ENCODE measurements at regions not wholly inside any gene's neighbourhood (a gene's known extent, or its start where the extent isn't known, plus 50 kb on each side); places are given as distances from the start of the nearest gene placed in this dataset.
"Not testable (repeated sequence)": the region's sequence is repeated elsewhere in the genome, so short reads cannot be mapped to it uniquely, and the experiment has no call there.

- H3K36me3 ChIP-seq (ENCODE audit: control insufficient read depth in 1 of 2, insufficient read depth in 2 of 2, low read length in 2 of 2); H2AFZ ChIP-seq (ENCODE audit: low read depth, low read length, poor library complexity, severe bottlenecking); H4K20me1 ChIP-seq (ENCODE audit: insufficient read depth); H3K9me3 ChIP-seq (ENCODE audit: control insufficient read depth in 1 of 2, insufficient read depth in 1 of 2, low read depth in 1 of 2, low read length in 2 of 2); H3K79me2 ChIP-seq (ENCODE audit: insufficient read depth, low read length); H3K9me2 ChIP-seq (ENCODE audit: insufficient read depth); DNase-seq (ENCODE audit: low read depth, low spot score); H3K4me2 ChIP-seq (ENCODE audit: low read length); H3K9ac ChIP-seq (ENCODE audit: low read length); H3K27ac ChIP-seq (ENCODE audit: low read depth, low read length); H3K27me3 ChIP-seq (ENCODE audit: insufficient read depth, low read length); RAD21 ChIA-PET (ENCODE audit: low non-redundant PET in 1 of 2, low total read pairs in 2 of 2, uncharacterized antibody in 2 of 2, unreplicated experiment in 2 of 2); ATAC-seq; CTCF ChIA-PET; POLR2A ChIA-PET; H3K4me3 ChIP-seq (replicated peaks in 1 of 2; ENCODE audit: low read depth in 1 of 2, low read length in 2 of 2); H3K4me1 ChIP-seq (ENCODE audit: control insufficient read depth in 1 of 2, insufficient read depth in 2 of 2, low read length in 2 of 2); BruUV-seq (replicated peaks): not testable (repeated sequence)
- intact Hi-C loops (cut with micrococcal nuclease): loop anchor here (2.0 kb wide), 1 partner anchor 160 kb away; no protein-coding TSS in a partner anchor
Observed at GRCh38 chr5:43824325-43824964, 221.5 kb downstream of the NNT start.

GRCh38 chr5:43818394-43818793 lies 215.4 kb downstream of the NNT start:
- DNase-seq (ENCODE audit: low read depth, low spot score); POLR2A ChIA-PET; H3K79me2 ChIP-seq (ENCODE audit: insufficient read depth, low read length); H3K9ac ChIP-seq (ENCODE audit: low read length); H3K27me3 ChIP-seq (ENCODE audit: insufficient read depth, low read length); H3K9me3 ChIP-seq (ENCODE audit: control insufficient read depth in 1 of 2, insufficient read depth in 1 of 2, low read depth in 1 of 2, low read length in 2 of 2); H3K9me2 ChIP-seq (ENCODE audit: insufficient read depth); H3K27ac ChIP-seq (ENCODE audit: low read depth, low read length); CTCF ChIA-PET; H3K36me3 ChIP-seq (ENCODE audit: control insufficient read depth in 1 of 2, insufficient read depth in 2 of 2, low read length in 2 of 2); intact Hi-C loops (cut with micrococcal nuclease); BruUV-seq (replicated peaks); H3K4me1 ChIP-seq (ENCODE audit: control insufficient read depth in 1 of 2, insufficient read depth in 2 of 2, low read length in 2 of 2); H3K4me3 ChIP-seq (replicated peaks in 1 of 2; ENCODE audit: low read depth in 1 of 2, low read length in 2 of 2); H3K4me2 ChIP-seq (ENCODE audit: low read length); RAD21 ChIA-PET (ENCODE audit: low non-redundant PET in 1 of 2, low total read pairs in 2 of 2, uncharacterized antibody in 2 of 2, unreplicated experiment in 2 of 2); H2AFZ ChIP-seq (ENCODE audit: low read depth, low read length, poor library complexity, severe bottlenecking); ATAC-seq; H4K20me1 ChIP-seq (ENCODE audit: insufficient read depth): not testable (repeated sequence)

GRCh38 chr5:43815497-43815896 lies 212.5 kb downstream of the NNT start:
- H3K9ac ChIP-seq (ENCODE audit: low read length): no peak overlapping the region
- H3K4me3 ChIP-seq (replicated peaks in 1 of 2; ENCODE audit: low read depth in 1 of 2, low read length in 2 of 2): no peak overlapping the region
- no peaks in the 10 kb centered on the region for H3K79me2 ChIP-seq (ENCODE audit: insufficient read depth, low read length)
- H3K27me3 ChIP-seq (ENCODE audit: insufficient read depth, low read length): no peaks in the 10 kb centered on the region
- no peaks in the 10 kb centered on the region; a peak in 1 of 4 replicates for H3K9me3 ChIP-seq (ENCODE audit: control insufficient read depth in 1 of 2, insufficient read depth in 1 of 2, low read depth in 1 of 2, low read length in 2 of 2)
- ATAC-seq (no peak), DNase-seq (ENCODE audit: low read depth, low spot score) (no peak)
- H2AFZ ChIP-seq (ENCODE audit: low read depth, low read length, poor library complexity, severe bottlenecking): no peak overlapping the region
- no TSS peak for BruUV-seq (replicated peaks)
- ChIA-PET CTCF (no interaction called here), POLR2A (no interaction called here), RAD21 (ENCODE audit: low non-redundant PET in 1 of 2, low total read pairs in 2 of 2, uncharacterized antibody in 2 of 2, unreplicated experiment in 2 of 2) (no interaction called here)
- H4K20me1 ChIP-seq (ENCODE audit: insufficient read depth): no peaks in the 10 kb centered on the region
- H3K4me1 ChIP-seq (ENCODE audit: control insufficient read depth in 1 of 2, insufficient read depth in 2 of 2, low read length in 2 of 2): no peaks in the 10 kb centered on the region
- intact Hi-C loops (cut with micrococcal nuclease): no loop called here
- no peaks in the 10 kb centered on the region for H3K36me3 ChIP-seq (ENCODE audit: control insufficient read depth in 1 of 2, insufficient read depth in 2 of 2, low read length in 2 of 2)
- no peak overlapping the region for H3K4me2 ChIP-seq (ENCODE audit: low read length)
- no peaks in the 10 kb centered on the region for H3K9me2 ChIP-seq (ENCODE audit: insufficient read depth)
- H3K27ac ChIP-seq (ENCODE audit: low read depth, low read length): no peak overlapping the region
- TF ChIP-seq POLR2A (IDR thresholded peaks at IDR 0.05; ENCODE audit: borderline replicate concordance, extremely low read depth, insufficient read depth, insufficient read length) (no peak), EZH2phosphoT487 (IDR thresholded peaks at IDR 0.05; ENCODE audit: borderline replicate concordance) (no peak), SIN3A (IDR thresholded peaks at IDR 0.05; ENCODE audit: low read depth) (no peak), ZNF274 (IDR thresholded peaks at IDR 0.05; ENCODE audit: low read depth, low read length) (no peak), EGR1 (IDR thresholded peaks at IDR 0.05; ENCODE audit: low read depth) (no peak), SRF (IDR thresholded peaks at IDR 0.05; ENCODE audit: low read depth) (no peak), ELF1 (IDR thresholded peaks at IDR 0.05; ENCODE audit: borderline replicate concordance, low read depth) (no peak), EZH2 (IDR thresholded peaks at IDR 0.05) (no peak), SP1 (IDR thresholded peaks at IDR 0.05; ENCODE audit: low read depth) (no peak), RAD21 (IDR thresholded peaks at IDR 0.05; ENCODE audit: low read depth) (no peak), MAX (IDR thresholded peaks at IDR 0.05) (no peak), CEBPB (IDR thresholded peaks at IDR 0.05; ENCODE audit: low read depth) (no peak), ZFX (IDR thresholded peaks at IDR 0.05) (no peak), CTCF (IDR thresholded peaks at IDR 0.05 in 2 of 3, conservative IDR thresholded peaks at IDR 0.05 in 1 of 3; ENCODE audit: borderline replicate concordance in 1 of 3, insufficient read depth in 1 of 3, low read depth in 2 of 3, low read length in 2 of 3) (no peak)
